Astrocyte of the cerebellum (primary cell): ENCODE measurements at regions not wholly inside any gene's neighbourhood (a gene's known extent, or its start where the extent isn't known, plus 50 kb on each side); places are given as distances from the start of the nearest gene placed in this dataset.

Experiments
- DNase-seq: peaks from one replicate; pipeline ENCODE4 v3.0.0-alpha.2; 2011; ENCODE audit warnings: low read depth
- H3K4me3 ChIP-seq: 2 replicates; pipeline ENCODE4 v1.5.1; 2011; ENCODE audit warnings: mild to moderate bottlenecking, low read depth, low read length, moderate library complexity
- in situ Hi-C: cut with HindIII; loops from 2 replicates; pipeline ENCODE4 v1.10.0; 2017; ENCODE audit warnings: low sequenced_read_pairs
- TF ChIP-seq, protein P1 (sequence below): IDR thresholded peaks from 2 replicates; pipeline ENCODE4 v1.5.1; 2012; ENCODE audit warnings: low read length, low read depth, moderate library complexity, mild to moderate bottlenecking; ENCODE audit errors: missing control alignments

GRCh38 chr4:86484241-86484640 lies 109.9 kb upstream of the PTPN13 start:
- in situ Hi-C loops, result no loop called here
- peak; percentile 51 for DNase-seq
- H3K4me3 ChIP-seq, result no peak overlapping the region
- TF ChIP-seq, protein P1, sequence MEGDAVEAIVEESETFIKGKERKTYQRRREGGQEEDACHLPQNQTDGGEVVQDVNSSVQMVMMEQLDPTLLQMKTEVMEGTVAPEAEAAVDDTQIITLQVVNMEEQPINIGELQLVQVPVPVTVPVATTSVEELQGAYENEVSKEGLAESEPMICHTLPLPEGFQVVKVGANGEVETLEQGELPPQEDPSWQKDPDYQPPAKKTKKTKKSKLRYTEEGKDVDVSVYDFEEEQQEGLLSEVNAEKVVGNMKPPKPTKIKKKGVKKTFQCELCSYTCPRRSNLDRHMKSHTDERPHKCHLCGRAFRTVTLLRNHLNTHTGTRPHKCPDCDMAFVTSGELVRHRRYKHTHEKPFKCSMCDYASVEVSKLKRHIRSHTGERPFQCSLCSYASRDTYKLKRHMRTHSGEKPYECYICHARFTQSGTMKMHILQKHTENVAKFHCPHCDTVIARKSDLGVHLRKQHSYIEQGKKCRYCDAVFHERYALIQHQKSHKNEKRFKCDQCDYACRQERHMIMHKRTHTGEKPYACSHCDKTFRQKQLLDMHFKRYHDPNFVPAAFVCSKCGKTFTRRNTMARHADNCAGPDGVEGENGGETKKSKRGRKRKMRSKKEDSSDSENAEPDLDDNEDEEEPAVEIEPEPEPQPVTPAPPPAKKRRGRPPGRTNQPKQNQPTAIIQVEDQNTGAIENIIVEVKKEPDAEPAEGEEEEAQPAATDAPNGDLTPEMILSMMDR, result no peak

DNA sequence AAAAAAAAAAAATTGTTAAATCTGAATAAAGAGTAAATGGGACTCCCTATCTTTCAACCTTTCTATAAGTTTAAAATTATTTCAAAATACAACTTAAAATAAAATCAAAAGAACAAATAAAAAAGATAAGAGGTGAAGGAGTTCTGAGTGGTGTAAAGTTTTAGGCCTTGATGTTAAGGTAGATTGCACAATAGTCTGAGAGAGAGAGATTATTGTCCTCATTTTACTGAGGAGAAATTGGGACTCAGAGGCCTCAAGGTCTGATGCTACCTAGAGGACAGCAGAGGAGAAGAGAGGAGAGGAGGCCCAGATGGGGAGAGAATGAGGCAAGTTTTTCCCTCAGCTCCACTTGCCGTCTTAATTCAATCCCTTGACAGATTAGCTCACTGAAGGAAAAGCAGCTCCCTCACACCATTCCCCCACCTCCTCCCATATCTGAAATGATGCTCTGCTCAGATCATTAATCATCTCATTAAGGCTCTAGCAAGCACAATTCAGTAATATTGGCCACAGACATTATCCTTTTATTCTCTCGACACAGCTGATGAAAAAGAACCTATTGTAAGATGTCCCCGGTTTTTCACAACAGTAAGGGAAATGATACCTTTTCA lies 106.3 kb upstream of the PTPN13 start:
- DNase-seq, result no peak
- in situ Hi-C loops, result no loop called here
- H3K4me3 ChIP-seq, result no peak overlapping the region
- TF ChIP-seq, protein P1, result no peak

GRCh38 chr4:86493460-86493859 lies 100.7 kb upstream of the PTPN13 start:
- H3K4me3 ChIP-seq, result no peak overlapping the region
- in situ Hi-C loops, result no loop called here
- no peak for DNase-seq
- TF ChIP-seq, protein P1, result no peak

DNA sequence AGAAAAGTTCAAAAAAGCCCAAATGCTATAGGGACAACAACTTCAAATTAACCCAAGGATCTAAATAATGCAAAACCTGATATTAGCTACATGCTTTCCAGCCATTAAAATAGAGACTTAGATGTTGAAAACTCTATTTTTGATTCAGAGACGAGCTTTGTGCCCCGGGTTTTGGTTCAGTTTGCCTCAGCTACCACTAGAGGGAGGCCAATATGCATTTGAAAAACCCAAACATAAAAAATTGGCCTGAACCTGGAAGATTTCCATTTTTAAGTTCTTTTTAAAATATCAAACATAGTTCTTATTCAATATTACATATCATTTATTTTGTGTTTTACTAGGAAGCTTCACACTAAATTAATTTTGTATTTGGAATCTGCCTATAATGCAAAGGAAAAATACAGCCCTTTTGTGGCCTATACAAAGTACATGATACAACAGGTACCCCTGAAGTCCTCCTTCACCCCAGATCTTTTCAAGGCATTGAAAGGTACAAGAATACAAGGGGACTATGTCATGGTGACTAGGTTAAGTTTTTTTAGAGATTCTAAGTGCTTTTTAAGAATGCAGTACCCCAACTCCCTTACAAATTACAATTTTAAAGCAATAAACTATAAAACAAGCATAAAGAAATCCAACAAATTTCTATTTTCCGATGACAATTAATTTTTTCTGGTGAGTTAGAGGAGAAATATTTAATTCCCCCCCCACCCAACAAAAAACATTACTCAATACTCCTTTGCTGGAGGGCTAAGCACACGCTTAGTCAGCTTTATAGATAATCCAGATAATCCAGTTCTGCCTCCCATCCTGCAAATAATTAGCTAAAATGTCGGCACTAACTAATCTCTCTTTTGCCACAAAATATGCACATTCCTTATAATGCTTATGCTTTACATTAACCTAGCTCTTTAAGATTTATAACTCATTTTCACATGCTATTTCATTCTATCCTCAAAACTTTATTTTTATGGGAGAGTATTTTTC lies 97.7 kb upstream of the PTPN13 start:
- no peak overlapping the region for H3K4me3 ChIP-seq
- in situ Hi-C loops, result no loop called here
- TF ChIP-seq, protein P1, result peak; percentile 87
- DNase-seq, result peak; percentile 38

DNA sequence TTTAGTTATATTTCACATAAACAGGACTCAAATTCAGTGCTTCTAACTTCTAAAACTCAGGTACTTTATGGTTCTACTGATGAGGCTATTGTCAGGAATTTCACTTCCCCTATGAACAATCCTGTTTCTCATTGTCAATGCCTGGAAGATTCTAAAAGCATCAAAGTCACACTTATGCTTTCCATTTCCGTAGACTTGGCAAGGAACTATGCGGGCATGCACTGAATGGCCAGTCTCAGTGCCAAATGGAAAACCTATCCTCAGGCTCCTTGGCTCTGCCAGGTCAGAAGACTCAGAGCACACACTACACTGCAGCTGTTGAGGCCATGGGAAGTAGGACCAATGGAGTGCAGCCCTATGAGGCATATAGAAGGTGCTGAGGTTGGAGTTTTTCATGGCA lies 97.0 kb upstream of the PTPN13 start:
- H3K4me3 ChIP-seq, result no peak overlapping the region
- TF ChIP-seq, protein P1, result no peak
- in situ Hi-C loops, result no loop called here
- DNase-seq, result no peak

- in situ Hi-C loops, result no loop called here
- no peak overlapping the region for H3K4me3 ChIP-seq
- peak; percentile 61 for DNase-seq
- TF ChIP-seq, protein P1, result peak; percentile 77
Observed at GRCh38 chr4:86497980-86498862, 95.9 kb upstream of the PTPN13 start.
